ENCODE measurements at regions not wholly inside any gene's neighbourhood (a gene's known extent, or its start where the extent isn't known, plus 50 kb on each side); places are given as distances from the start of the nearest gene placed in this dataset.

- H3K9me3 ChIP-seq (ENCODE audit: control insufficient read depth, insufficient read depth, low read length): no peaks in the 10 kb centered on the region
- no peaks in the 10 kb centered on the region for H3K4me1 ChIP-seq (ENCODE audit: control insufficient read depth, low read length)
- H3K27ac ChIP-seq (ENCODE audit: low read depth, low read length): no peak overlapping the region
- no peaks in the 10 kb centered on the region for H3K36me3 ChIP-seq (ENCODE audit: control insufficient read depth, low read length)
- H3K4me2 ChIP-seq (ENCODE audit: low read length): no peak overlapping the region
- no peaks in the 10 kb centered on the region for H3K27me3 ChIP-seq (ENCODE audit: control insufficient read depth, low read length)
- H4K20me1 ChIP-seq (ENCODE audit: control insufficient read depth, insufficient read depth, low read depth, low read length): no peaks in the 10 kb centered on the region
- H3F3A ChIP-seq (ENCODE audit: control insufficient read depth, insufficient read depth): no peaks in the 10 kb centered on the region
- no peak overlapping the region for H3K4me3 ChIP-seq (ENCODE audit: low read length)
- no peaks in the 10 kb centered on the region for H3K79me2 ChIP-seq (ENCODE audit: control insufficient read depth, low read length)
- no peaks in the 10 kb centered on the region for H3K9me2 ChIP-seq (replicated peaks; ENCODE audit: control insufficient read depth, low read length)
- TF ChIP-seq, protein P1, sequence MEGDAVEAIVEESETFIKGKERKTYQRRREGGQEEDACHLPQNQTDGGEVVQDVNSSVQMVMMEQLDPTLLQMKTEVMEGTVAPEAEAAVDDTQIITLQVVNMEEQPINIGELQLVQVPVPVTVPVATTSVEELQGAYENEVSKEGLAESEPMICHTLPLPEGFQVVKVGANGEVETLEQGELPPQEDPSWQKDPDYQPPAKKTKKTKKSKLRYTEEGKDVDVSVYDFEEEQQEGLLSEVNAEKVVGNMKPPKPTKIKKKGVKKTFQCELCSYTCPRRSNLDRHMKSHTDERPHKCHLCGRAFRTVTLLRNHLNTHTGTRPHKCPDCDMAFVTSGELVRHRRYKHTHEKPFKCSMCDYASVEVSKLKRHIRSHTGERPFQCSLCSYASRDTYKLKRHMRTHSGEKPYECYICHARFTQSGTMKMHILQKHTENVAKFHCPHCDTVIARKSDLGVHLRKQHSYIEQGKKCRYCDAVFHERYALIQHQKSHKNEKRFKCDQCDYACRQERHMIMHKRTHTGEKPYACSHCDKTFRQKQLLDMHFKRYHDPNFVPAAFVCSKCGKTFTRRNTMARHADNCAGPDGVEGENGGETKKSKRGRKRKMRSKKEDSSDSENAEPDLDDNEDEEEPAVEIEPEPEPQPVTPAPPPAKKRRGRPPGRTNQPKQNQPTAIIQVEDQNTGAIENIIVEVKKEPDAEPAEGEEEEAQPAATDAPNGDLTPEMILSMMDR (IDR thresholded peaks at IDR 0.05; ENCODE audit: low read depth, low read length, poor library complexity, severe bottlenecking): no peak
- no peak for TF ChIP-seq EZH2phosphoT487 (IDR thresholded peaks at IDR 0.05; ENCODE audit: borderline replicate concordance, low read length)
Observed at GRCh38 chr10:88049204-88049603, 185.8 kb downstream of the PTEN start.

DNA sequence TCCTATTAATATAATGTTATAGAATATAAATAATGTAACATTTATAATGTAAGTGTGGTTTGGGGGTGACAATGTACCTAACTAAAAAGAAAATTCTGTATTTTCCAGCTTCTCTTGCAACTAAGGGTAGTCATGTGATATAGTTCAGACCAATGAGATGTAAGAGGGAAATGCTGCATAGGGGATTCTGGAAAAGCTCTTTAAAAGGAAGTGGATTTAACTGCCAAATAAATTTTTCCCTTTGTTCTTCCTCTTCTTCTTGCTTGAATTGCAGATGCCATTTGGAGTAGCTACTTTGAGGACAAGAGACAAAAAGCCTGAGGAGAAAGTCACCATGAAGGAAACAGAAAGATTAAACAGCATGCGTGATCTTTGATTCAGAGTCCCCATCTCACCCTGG is 194.3 kb downstream of the PTEN start:
- no peaks in the 10 kb centered on the region for H3K9me2 ChIP-seq (replicated peaks; ENCODE audit: control insufficient read depth, low read length)
- H3F3A ChIP-seq (ENCODE audit: control insufficient read depth, insufficient read depth): 0 out of 2 replicates have a peak, but pooled peaks cover 2% of the 10 kb centered on the region
- H3K9me3 ChIP-seq (ENCODE audit: control insufficient read depth, insufficient read depth, low read length): no peaks in the 10 kb centered on the region
- no peak for TF ChIP-seq EZH2phosphoT487 (IDR thresholded peaks at IDR 0.05; ENCODE audit: borderline replicate concordance, low read length)
- TF ChIP-seq, protein P1 (IDR thresholded peaks at IDR 0.05; ENCODE audit: low read depth, low read length, poor library complexity, severe bottlenecking): no peak
- H3K4me1 ChIP-seq (ENCODE audit: control insufficient read depth, low read length): peaks cover 30% of the 10 kb centered on the region
- no peaks in the 10 kb centered on the region for H3K79me2 ChIP-seq (ENCODE audit: control insufficient read depth, low read length)
- no peaks in the 10 kb centered on the region for H3K27me3 ChIP-seq (ENCODE audit: control insufficient read depth, low read length)
- H3K4me2 ChIP-seq (ENCODE audit: low read length): no peak overlapping the region
- no peaks in the 10 kb centered on the region for H4K20me1 ChIP-seq (ENCODE audit: control insufficient read depth, insufficient read depth, low read depth, low read length)
- H3K4me3 ChIP-seq (ENCODE audit: low read length): no peak overlapping the region
- H3K27ac ChIP-seq (ENCODE audit: low read depth, low read length): no peak overlapping the region
- H3K36me3 ChIP-seq (ENCODE audit: control insufficient read depth, low read length): no peaks in the 10 kb centered on the region

GRCh38 chr10:88058750-88059149 is 195.3 kb downstream of the PTEN start:
- peaks cover 40% of the 10 kb centered on the region for H3K4me1 ChIP-seq (ENCODE audit: control insufficient read depth, low read length)
- no peaks in the 10 kb centered on the region for H3K79me2 ChIP-seq (ENCODE audit: control insufficient read depth, low read length)
- H3K9me2 ChIP-seq (replicated peaks; ENCODE audit: control insufficient read depth, low read length): no peaks in the 10 kb centered on the region
- no peak overlapping the region for H3K4me3 ChIP-seq (ENCODE audit: low read length)
- no peaks in the 10 kb centered on the region for H4K20me1 ChIP-seq (ENCODE audit: control insufficient read depth, insufficient read depth, low read depth, low read length)
- H3K4me2 ChIP-seq (ENCODE audit: low read length): no peak overlapping the region
- H3K36me3 ChIP-seq (ENCODE audit: control insufficient read depth, low read length): peaks cover 7% of the 10 kb centered on the region
- no peaks in the 10 kb centered on the region for H3K9me3 ChIP-seq (ENCODE audit: control insufficient read depth, insufficient read depth, low read length)
- TF ChIP-seq, protein P1 (IDR thresholded peaks at IDR 0.05; ENCODE audit: low read depth, low read length, poor library complexity, severe bottlenecking): no peak
- no peak for TF ChIP-seq EZH2phosphoT487 (IDR thresholded peaks at IDR 0.05; ENCODE audit: borderline replicate concordance, low read length)
- no peaks in the 10 kb centered on the region for H3K27me3 ChIP-seq (ENCODE audit: control insufficient read depth, low read length)
- H3F3A ChIP-seq (ENCODE audit: control insufficient read depth, insufficient read depth): 0 out of 2 replicates have a peak, but pooled peaks cover 2% of the 10 kb centered on the region
- H3K27ac ChIP-seq (ENCODE audit: low read depth, low read length): no peak overlapping the region

All from DOHH2 (cell line).